GM21447 (cell line): ENCODE measurements at regions not wholly inside any gene's neighbourhood (a gene's known extent, or its start where the extent isn't known, plus 50 kb on each side); places are given as distances from the start of the nearest gene placed in this dataset.
A peak's percentile ranks its signal among the peaks of the same experiment; 100 is the strongest.
"Not testable (repeated sequence)": the region's sequence is repeated elsewhere in the genome, so short reads cannot be mapped to it uniquely, and the experiment has no call there.

Source experiments
- ATAC-seq: cut with Tn5 transposase; IDR thresholded peaks from one replicate; pipeline ENCODE4 v1.9.1; 2021; ENCODE audit not compliant: unreplicated experiment

DNA sequence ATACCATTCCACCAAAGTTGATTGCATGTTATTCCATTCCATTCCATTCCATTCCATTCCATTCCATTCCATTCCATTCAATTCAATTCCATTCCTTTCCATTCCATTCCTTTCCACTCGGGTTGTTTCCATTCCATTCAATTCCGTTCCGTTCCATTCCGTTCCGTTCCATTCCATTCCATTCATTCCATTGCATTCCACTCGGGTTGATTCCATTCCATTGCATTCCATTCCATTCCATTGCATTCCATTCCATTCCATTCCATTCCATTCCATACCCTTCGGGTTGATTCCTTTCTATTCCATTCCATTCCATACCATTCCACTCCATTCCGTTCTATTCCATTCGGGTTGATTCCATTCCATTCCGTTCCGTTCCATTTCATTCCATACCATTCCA lies 166.9 kb downstream of the CWH43 start:
- peak; percentile 28 for ATAC-seq

GRCh38 chr4:49154308-49155103 lies 168.4 kb downstream of the CWH43 start:
- peak; percentile 65 for ATAC-seq

DNA sequence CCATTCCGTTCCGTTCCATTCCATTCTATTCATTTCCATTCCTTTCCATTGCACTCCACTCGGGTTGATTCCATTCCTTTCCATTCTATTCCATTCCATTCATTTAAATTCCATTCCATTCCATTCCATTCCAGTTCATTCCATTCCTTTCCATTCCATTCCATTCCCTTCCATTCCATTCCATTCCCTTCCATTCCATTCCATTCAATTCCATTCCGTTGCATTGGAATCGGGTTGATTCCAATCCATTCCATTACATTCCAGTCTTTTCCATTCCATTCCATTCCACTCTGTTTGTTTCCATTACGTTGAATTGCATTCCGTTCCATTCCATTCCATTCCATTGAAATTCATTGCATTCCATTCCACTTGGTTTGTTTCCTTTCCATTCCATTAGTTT lies 169.2 kb downstream of the CWH43 start:
- ATAC-seq = not testable (repeated sequence)

DNA sequence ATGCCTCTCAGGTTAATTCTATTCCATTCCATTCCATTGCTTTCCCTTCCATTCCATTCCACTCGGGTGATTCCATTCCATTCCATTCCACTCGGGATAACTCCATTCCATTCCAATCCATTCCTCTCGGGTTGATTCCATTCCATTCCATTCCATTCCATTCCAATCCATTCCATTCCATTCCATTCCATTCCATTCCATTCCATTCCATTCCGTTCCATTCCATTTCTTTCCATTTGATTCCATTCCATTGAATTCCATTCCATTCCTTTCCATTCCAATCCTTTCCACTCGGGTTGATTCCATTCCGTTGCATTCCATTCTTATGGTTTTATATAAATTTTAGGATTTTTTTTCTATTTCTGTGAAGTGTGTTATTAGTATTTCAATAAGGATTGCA lies 170.2 kb downstream of the CWH43 start:
- not testable (repeated sequence) for ATAC-seq

DNA sequence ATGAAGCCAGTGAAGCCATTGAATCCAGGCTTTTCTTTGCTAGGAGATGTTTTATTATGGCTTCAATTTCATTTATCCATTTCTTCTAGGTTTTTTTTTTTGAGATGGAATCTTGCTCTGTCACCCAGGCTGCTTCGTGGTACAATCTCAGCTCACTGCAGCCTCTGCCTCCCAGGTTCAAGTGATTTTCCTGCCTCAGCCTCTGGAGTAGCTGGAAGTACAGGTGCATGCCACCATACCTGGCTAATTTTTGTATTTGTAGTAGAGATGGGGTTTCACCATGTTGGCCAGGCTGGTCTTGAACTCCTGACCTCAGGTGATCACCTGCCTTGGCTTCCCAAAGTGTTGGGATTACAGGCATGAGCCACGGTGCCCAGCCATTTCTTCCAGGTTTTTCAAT lies 171.6 kb downstream of the CWH43 start:
- not testable (repeated sequence) for ATAC-seq

DNA sequence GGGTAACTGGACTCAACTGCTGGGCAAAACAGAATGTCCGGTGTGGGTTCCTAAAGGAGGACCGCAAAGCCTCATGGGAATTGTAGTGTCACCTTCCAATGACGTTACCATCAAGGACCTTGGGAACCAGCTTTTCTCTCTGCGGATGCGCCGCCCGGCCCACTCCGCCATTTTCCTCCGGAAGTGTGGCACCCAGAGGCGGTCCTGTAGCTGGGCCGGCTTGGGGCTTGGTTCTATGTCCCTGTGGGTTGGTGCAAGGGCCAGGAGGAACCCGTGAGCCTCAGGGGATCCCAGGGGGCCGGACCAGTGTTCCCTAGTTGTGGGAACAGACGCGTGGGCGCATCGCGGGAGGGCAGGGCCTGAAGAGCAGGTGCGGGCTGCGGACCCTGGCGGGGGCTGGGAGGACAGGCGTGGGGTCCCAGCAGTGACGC lies 175.1 kb downstream of the CWH43 start:
- not testable (repeated sequence) for ATAC-seq

DNA sequence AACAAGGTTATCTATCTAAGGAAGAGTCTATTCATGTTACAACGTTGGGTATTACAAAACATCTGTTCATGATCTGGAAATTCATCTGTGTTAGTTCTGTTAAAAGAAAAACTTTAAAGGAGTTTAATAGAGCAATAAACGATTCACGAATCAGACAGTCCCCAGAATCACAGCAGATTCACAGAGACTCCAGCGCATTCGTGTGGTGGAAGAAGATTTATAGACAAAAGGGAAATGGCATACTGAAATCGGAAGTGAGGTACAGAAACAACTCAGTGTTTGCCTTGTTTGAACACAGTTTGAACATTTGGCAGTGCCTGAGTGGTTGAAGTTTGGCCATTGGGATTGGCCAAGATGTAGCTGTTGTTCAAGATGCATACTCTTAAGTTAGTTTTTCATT lies 178.8 kb downstream of the CWH43 start:
- ATAC-seq = not testable (repeated sequence)

- ATAC-seq = not testable (repeated sequence)
Observed at GRCh38 chr4:49177847-49178246, 191.8 kb downstream of the CWH43 start.

- not testable (repeated sequence) for ATAC-seq
Observed at GRCh38 chr4:49181088-49181487, 195.0 kb downstream of the CWH43 start.

DNA sequence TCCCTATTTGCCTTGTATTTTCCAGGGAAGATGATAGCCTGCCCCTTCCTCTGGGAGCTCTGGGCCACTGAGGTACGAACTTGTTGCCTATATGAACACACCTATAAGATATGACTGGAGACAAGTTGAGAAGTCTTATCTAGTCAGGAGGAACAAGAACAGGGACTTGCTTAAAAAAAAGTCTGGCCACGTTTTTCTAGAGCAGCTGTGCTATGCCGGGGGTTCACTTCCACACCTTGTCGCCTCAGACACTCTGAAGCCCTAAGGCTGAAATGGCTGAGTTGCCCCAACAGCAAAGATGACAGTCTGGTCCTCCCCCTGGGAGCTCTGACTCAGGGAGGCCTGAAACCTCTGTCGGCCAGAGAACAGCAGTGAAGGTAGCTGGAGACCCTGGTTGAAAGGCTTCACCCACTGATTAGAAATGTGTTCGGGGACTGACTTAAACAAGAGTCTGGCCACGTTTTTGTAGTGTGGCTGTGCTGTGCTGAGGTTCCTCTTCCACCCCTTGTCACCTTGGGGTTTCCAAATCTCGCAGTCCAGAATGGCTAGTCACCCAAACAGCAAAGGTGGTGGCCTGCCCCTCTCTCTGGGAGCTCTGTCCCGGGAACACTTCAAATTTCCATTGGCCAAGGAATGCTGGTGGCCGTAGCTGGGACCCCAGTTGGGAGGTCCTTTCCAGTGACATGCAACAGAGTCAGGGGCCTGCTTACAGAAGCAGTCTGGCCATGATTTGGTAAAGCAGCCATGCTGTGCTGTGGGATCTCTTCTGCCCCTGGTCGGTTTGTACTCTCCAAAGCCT lies 225.5 kb downstream of the CWH43 start:
- not testable (repeated sequence) for ATAC-seq

- ATAC-seq = not testable (repeated sequence)
Observed at GRCh38 chr4:49213250-49213649, 227.2 kb downstream of the CWH43 start.

DNA sequence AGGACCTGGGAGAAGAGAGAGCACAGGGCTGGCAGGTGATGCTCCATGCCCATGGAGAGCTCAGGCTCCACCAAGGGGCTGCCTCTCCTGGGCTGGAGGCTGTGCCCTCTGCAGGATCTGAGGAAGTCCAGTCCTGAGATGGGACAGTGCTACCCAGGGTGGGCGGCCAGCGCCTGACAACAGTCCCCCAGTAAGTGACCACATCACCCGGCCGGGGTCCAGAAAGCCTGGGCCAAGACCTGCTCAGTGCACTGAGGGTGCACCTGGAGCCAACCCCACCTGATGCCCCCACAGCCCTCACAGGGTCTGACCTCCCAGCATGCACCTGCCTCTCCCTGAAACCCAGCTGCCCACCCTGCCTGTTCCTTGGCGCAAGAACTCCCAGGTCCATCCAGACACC lies 227.7 kb downstream of the CWH43 start:
- not testable (repeated sequence) for ATAC-seq

GRCh38 chr4:49214453-49215081 lies 228.5 kb downstream of the CWH43 start:
- ATAC-seq = not testable (repeated sequence)

DNA sequence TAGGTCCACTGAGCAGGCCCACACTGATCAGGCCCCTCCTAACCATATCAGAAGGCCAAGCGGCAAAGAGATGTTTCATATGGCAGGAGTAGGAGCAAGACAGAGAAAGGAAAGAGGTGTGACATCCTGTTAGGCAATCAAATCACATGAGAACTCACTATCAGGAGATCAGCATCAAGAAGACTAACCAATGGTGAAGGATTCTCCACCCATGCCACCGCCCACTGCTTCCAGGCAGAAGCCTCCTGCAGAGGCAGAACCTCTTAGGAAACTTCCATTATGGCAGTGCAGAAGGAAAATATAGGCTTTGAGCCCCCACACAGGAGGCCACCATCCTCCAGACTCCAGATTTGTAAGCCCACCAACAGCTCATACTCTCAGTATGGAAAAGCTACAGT lies 229.0 kb downstream of the CWH43 start:
- ATAC-seq = not testable (repeated sequence)

DNA sequence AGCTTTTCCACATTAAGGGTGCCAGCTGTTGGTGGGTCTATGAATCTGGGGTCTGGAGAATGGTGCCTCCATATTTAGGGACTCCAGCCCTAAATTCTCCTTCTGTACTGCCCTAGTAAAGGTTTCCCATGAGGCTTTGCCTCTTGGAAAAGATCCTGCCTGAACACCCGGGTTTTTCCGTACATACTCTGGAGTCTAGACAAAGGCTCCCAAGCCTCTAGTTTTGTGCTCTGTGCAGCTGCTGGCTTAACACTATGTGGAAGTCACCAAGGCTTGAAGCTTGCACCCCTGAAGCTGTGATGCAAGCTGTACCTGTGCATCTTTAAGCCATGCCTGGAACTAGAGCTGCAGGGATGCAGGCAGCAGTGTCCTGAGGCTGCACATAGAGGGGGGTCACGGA lies 230.5 kb downstream of the CWH43 start:
- not testable (repeated sequence) for ATAC-seq

DNA sequence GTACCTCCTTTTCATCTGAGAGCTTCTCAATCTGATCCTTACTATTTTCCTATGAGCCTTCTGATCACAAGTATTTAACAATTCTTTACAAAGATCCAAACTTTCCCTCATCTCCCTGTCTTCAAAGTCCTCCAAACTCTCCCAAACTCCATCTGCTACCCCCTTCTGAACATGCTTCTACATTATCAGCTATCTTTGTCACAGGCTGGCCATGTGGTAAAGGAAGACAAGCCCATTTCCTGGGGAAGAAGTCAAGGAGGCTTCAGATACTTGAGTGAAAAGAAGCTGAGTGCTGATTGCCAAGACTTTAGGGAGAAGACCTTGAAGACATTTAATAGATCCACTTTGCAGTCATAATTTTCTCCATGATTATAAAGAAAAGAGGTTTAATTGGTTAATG lies 231.4 kb downstream of the CWH43 start:
- ATAC-seq = no peak

DNA sequence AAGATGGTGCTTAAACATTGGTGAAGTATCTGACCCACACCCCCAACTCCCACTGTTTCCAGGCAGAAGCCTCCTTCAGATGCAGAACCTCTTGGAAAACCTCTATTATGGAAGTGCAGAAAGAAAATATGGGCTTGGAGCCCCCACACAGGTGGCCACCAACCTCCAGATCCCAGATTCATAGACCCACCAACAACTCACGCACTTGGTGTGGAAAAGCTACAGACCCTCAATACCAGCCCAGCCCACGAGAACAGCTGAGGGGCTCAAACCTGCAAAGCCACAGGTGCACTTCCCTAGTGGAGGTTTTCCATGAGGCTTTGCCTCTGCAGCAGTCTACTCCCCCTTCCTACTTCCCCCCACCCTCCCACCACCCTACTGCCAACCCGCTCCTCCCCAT lies 232.0 kb downstream of the CWH43 start:
- not testable (repeated sequence) for ATAC-seq

DNA sequence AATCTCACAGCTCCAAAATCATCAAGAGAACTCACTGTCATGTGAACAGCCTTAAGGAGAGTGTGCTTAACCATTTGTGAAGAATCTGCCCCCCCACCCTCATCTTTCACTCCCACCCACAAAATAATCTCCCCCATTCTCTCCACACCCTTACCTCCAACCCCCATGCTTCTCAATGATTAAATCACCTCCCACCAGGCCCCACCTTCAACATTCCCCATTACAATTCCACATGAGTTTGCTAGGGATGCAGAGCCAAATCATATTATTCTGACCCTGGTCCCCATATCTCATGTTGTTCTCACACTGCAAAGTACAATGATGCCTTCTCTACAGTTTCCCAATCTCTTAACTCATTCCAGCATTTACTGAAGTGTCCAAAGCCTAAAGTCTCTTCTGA lies 232.9 kb downstream of the CWH43 start:
- not testable (repeated sequence) for ATAC-seq

GRCh38 chr4:49219489-49220225 lies 233.6 kb downstream of the CWH43 start:
- ATAC-seq = not testable (repeated sequence)

GRCh38 chr4:49221209-49221608 lies 235.1 kb downstream of the CWH43 start:
- ATAC-seq = no peak

- not testable (repeated sequence) for ATAC-seq
Observed at GRCh38 chr4:49222810-49223209, 236.7 kb downstream of the CWH43 start.
